HEK293 (cell line): ENCODE measurements at regions not wholly inside any gene's neighbourhood (a gene's known extent, or its start where the extent isn't known, plus 50 kb on each side); places are given as distances from the start of the nearest gene placed in this dataset.

Experiments used
- CTCF ChIA-PET: fragments of 350-600 bp; formaldehyde crosslinking; extraction: SDS; loops from one replicate; lab custom pipeline; 2021; ENCODE audit warnings: antibody characterized with exemption; lab: Yijun Ruan, JAX
- POLR2A ChIA-PET: fragments of 300-600 bp; formaldehyde crosslinking; extraction: SDS; loops from one replicate; lab custom pipeline; 2020; ENCODE audit warnings: antibody characterized with exemption, inconsistent platforms; lab: Yijun Ruan, JAX
- H3K27ac ChIP-seq: fragments of 200-500 bp; sonication (Bioruptor generic); 2 replicates; pipeline ENCODE4 v1.5.1; 2014; ENCODE audit warnings: low read depth, low read length, control low read depth, inconsistent platforms; ENCODE audit errors: extremely low read depth
- H3K36me3 ChIP-seq, 2 experiments: fragments of 200-500 bp in 1 of 2; sonication (Bioruptor generic) in 1 of 2; 1 replicate in 1 of 2; 2 replicates in 1 of 2; pipeline ENCODE4 v1.5.1; 2014 to 2017; ENCODE audit warnings: inconsistent platforms in 2 of 2, low read length in 2 of 2; ENCODE audit not compliant: control insufficient read depth in 2 of 2, insufficient read depth in 1 of 2
- H3K4me1 ChIP-seq: fragments of 200-500 bp; sonication (Bioruptor generic); 2 replicates; pipeline ENCODE4 v1.5.1; 2014; ENCODE audit warnings: mild to moderate bottlenecking, low read length, inconsistent platforms; ENCODE audit not compliant: control insufficient read depth, insufficient read depth
- H3K4me3 ChIP-seq: 2 replicates; pipeline ENCODE4 v1.5.1; 2011; ENCODE audit warnings: low read depth, mild to moderate bottlenecking, control low read depth, low read length, moderate library complexity
- H3K9me3 ChIP-seq: fragments of 200-500 bp; sonication (Bioruptor generic); 2 replicates; pipeline ENCODE4 v1.5.1; 2014; ENCODE audit warnings: low read depth, low read length, inconsistent platforms; ENCODE audit not compliant: control insufficient read depth, insufficient read depth
- GFI1B ChIP-seq: fragments of 450-650 bp; formaldehyde crosslinking; IDR thresholded peaks from 2 replicates; pipeline ENCODE4 v1.5.1; 2016; ENCODE audit warnings: missing biosample characterization, missing genetic modification characterization
- HOXD13 ChIP-seq: sonication (generic); formaldehyde crosslinking; IDR thresholded peaks from 2 replicates; pipeline ENCODE4 v1.8.0; 2022; ENCODE audit warnings: missing genetic modification reagents, borderline replicate concordance
- KLF10 ChIP-seq: fragments of 450-650 bp; IDR thresholded peaks from 2 replicates; pipeline ENCODE4 v1.5.1; 2018; ENCODE audit warnings: missing biosample characterization, mild to moderate bottlenecking, missing genetic modification characterization
- KLF7 ChIP-seq: fragments of 450-650 bp; formaldehyde crosslinking; IDR thresholded peaks from 2 replicates; pipeline ENCODE4 v1.5.1; 2016; ENCODE audit warnings: missing biosample characterization, missing genetic modification characterization, borderline replicate concordance
- OVOL3 ChIP-seq: fragments of 450-650 bp; formaldehyde crosslinking; IDR thresholded peaks from 2 replicates; pipeline ENCODE4 v1.5.1; 2016; ENCODE audit warnings: missing biosample characterization, missing genetic modification characterization
- SCRT2 ChIP-seq: fragments of 450-650 bp; formaldehyde crosslinking; IDR thresholded peaks from 2 replicates; pipeline ENCODE4 v1.5.1; 2016; ENCODE audit warnings: missing biosample characterization, missing genetic modification characterization
- ZBTB10 ChIP-seq: fragments of 450-650 bp; formaldehyde crosslinking; IDR thresholded peaks from 2 replicates; pipeline ENCODE4 v1.5.1; 2016; ENCODE audit warnings: missing biosample characterization, missing genetic modification characterization
- ZBTB11 ChIP-seq: fragments of 450-650 bp; formaldehyde crosslinking; conservative IDR thresholded peaks from 2 replicates; pipeline ENCODE4 v1.5.1; 2016; ENCODE audit warnings: low read depth, missing biosample characterization, missing genetic modification characterization
- ZBTB20 ChIP-seq: fragments of 450-650 bp; formaldehyde crosslinking; IDR thresholded peaks from 2 replicates; pipeline ENCODE4 v1.5.1; 2016; ENCODE audit warnings: missing biosample characterization, missing genetic modification characterization
- ZBTB8A ChIP-seq: fragments of 450-650 bp; formaldehyde crosslinking; IDR thresholded peaks from 2 replicates; pipeline ENCODE4 v1.5.1; 2016; ENCODE audit warnings: missing biosample characterization, missing genetic modification characterization
- ZNF114 ChIP-seq: fragments of 450-650 bp; formaldehyde crosslinking; IDR thresholded peaks from 2 replicates; pipeline ENCODE4 v1.5.0; 2017; ENCODE audit warnings: missing biosample characterization, missing genetic modification characterization
- ZNF121 ChIP-seq: fragments of 450-650 bp; formaldehyde crosslinking; IDR thresholded peaks from 2 replicates; pipeline ENCODE4 v1.5.1; 2016; ENCODE audit warnings: missing biosample characterization, missing genetic modification characterization
- ZNF174 ChIP-seq: fragments of 450-650 bp; formaldehyde crosslinking; IDR thresholded peaks from 2 replicates; pipeline ENCODE4 v1.5.0; 2017; ENCODE audit warnings: missing biosample characterization, mild to moderate bottlenecking, missing genetic modification characterization
- ZNF18 ChIP-seq: fragments of 450-650 bp; formaldehyde crosslinking; IDR thresholded peaks from 2 replicates; pipeline ENCODE4 v1.5.1; 2016; ENCODE audit warnings: missing biosample characterization, missing genetic modification characterization
- ZNF24 ChIP-seq: fragments of 450-650 bp; formaldehyde crosslinking; IDR thresholded peaks from 2 replicates; pipeline ENCODE4 v1.5.1; 2016; ENCODE audit warnings: missing biosample characterization, missing genetic modification characterization
- ZNF366 ChIP-seq: fragments of 450-650 bp; formaldehyde crosslinking; conservative IDR thresholded peaks from 2 replicates; pipeline ENCODE4 v1.5.1; 2016; ENCODE audit warnings: missing biosample characterization, missing genetic modification characterization
- ZNF426 ChIP-seq: fragments of 450-650 bp; formaldehyde crosslinking; IDR thresholded peaks from 2 replicates; pipeline ENCODE4 v1.5.1; 2017; ENCODE audit warnings: missing biosample characterization, missing genetic modification characterization, mild to moderate bottlenecking, inconsistent platforms, moderate library complexity
- ZNF501 ChIP-seq: fragments of 450-650 bp; formaldehyde crosslinking; IDR thresholded peaks from 2 replicates; pipeline ENCODE4 v1.5.1; 2016; ENCODE audit warnings: missing biosample characterization, missing genetic modification characterization
- ZNF610 ChIP-seq: fragments of 450-650 bp; formaldehyde crosslinking; IDR thresholded peaks from 2 replicates; pipeline ENCODE4 v1.5.1; 2016; ENCODE audit warnings: missing biosample characterization, missing genetic modification characterization, borderline replicate concordance
- ZNF776 ChIP-seq: fragments of 450-650 bp; formaldehyde crosslinking; IDR thresholded peaks from 2 replicates; pipeline ENCODE4 v1.5.0; 2017; ENCODE audit warnings: missing biosample characterization, missing genetic modification characterization, borderline replicate concordance
- TF ChIP-seq, protein P1 (sequence below): fragments of 450-650 bp; formaldehyde crosslinking; IDR thresholded peaks from 2 replicates; pipeline ENCODE4 v1.5.1; 2016; ENCODE audit warnings: missing biosample characterization, missing genetic modification characterization
- TF ChIP-seq, protein P2 (sequence below): fragments of 450-650 bp; formaldehyde crosslinking; IDR thresholded peaks from 2 replicates; pipeline ENCODE4 v1.5.1; 2017; ENCODE audit warnings: missing biosample characterization, missing genetic modification characterization

DNA sequence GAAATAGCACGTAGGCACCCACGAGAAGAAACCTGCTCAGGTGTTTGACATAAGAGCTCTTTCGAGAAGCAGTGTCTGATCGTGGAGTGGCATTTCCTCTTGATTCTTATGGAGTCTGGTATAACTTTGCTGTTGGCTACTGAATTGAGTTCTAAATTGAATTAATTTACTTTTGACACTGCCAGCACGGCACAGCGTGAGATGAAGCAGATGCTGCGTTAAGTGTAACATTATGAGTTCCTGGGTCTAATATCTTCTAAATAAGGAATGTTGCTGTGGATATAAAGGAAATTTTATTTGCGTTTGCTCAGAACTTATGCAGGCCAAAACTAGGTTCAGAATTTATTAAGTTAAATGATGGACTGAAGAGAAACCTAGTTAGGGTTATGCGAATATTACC lies 919.9 kb downstream of the TUSC7 start:
- no peaks in the 10 kb centered on the region for H3K9me3 ChIP-seq
- ChIA-PET POLR2A (no interaction called here), CTCF (no interaction called here)
- no peaks in the 10 kb centered on the region for H3K36me3 ChIP-seq
- H3K4me3 ChIP-seq: no peak overlapping the region
- H3K4me1 ChIP-seq: peaks cover 5% of the 10 kb centered on the region
- 0 out of 2 replicates have a peak, but pooled peaks have one; percentile 13 for TF ChIP-seq ZBTB20 (tag by site-specific recombination)
- TF ChIP-seq ZNF501 (tag by site-specific recombination): no peak
- no peak for TF ChIP-seq GFI1B
- TF ChIP-seq OVOL3 (tag by site-specific recombination): no peak
- TF ChIP-seq ZNF610: no peak
- no peak for TF ChIP-seq ZNF121
- TF ChIP-seq, all 188 proteins: peak for 1
- no peak overlapping the region for H3K27ac ChIP-seq

DNA sequence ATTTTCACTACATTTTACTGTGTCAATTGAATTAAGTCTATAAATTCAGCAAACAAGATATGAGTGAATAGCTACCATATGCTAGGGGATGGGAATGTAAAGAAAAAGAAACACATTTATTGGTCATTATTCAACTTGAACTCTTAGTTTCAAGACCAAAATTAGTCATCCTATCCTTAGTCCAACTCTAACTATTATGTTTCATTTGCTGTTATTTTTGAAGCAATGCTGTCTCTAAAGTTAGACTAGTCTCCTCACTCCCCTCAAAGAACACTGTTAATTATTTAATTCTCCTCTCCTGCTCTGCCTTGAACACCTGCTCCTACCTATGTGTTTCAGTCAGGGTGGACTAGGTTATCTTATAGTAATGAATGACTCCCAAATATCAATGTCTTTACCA lies 920.9 kb downstream of the TUSC7 start:
- no peak for TF ChIP-seq ZNF114 (tag by site-specific recombination)
- TF ChIP-seq ZNF366 (tag by site-specific recombination): no peak
- TF ChIP-seq ZBTB8A: no peak
- TF ChIP-seq ZBTB11 (tag by site-specific recombination): no peak
- no peaks in the 10 kb centered on the region for H3K9me3 ChIP-seq
- H3K4me3 ChIP-seq: no peak overlapping the region
- H3K4me1 ChIP-seq: peaks cover 5% of the 10 kb centered on the region
- ChIA-PET CTCF (no interaction called here), POLR2A (no interaction called here)
- no peaks in the 10 kb centered on the region for H3K36me3 ChIP-seq
- H3K27ac ChIP-seq: no peak overlapping the region

DNA sequence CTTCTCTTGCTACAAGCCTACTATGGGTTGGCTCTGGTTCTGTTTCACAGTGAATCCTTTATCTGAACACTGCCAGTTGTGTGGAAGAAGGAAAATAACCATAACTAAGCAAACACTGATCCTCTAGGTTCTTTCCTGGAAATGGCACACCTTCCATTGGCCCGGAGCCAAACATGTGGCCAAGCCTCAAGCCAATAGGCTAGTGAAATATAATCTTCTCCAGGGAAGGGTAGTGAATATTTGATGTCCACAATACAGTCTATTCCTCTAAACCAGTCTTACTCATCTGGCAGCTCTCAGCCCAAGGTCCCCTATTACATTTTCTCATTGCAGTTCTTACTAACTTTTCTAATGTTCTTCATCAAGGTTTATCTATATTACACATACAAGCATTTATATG lies 921.3 kb downstream of the TUSC7 start:
- no peak overlapping the region for H3K27ac ChIP-seq
- CTCF ChIA-PET: no interaction called here
- TF ChIP-seq SCRT2 (tag by site-specific recombination): no peak
- TF ChIP-seq, protein P1, sequence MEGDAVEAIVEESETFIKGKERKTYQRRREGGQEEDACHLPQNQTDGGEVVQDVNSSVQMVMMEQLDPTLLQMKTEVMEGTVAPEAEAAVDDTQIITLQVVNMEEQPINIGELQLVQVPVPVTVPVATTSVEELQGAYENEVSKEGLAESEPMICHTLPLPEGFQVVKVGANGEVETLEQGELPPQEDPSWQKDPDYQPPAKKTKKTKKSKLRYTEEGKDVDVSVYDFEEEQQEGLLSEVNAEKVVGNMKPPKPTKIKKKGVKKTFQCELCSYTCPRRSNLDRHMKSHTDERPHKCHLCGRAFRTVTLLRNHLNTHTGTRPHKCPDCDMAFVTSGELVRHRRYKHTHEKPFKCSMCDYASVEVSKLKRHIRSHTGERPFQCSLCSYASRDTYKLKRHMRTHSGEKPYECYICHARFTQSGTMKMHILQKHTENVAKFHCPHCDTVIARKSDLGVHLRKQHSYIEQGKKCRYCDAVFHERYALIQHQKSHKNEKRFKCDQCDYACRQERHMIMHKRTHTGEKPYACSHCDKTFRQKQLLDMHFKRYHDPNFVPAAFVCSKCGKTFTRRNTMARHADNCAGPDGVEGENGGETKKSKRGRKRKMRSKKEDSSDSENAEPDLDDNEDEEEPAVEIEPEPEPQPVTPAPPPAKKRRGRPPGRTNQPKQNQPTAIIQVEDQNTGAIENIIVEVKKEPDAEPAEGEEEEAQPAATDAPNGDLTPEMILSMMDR: no peak
- no peak for TF ChIP-seq KLF7 (tag by site-specific recombination)
- no peak for TF ChIP-seq HOXD13 (CRISPR knock-in tag)
- TF ChIP-seq ZNF776 (tag by site-specific recombination): no peak
- TF ChIP-seq ZBTB10: no peak
- TF ChIP-seq ZNF18 (tag by site-specific recombination): no peak
- TF ChIP-seq KLF10 (tag by site-specific recombination): 0 out of 2 replicates have a peak, but pooled peaks have one; percentile 37
- no peak for TF ChIP-seq ZNF24 (tag by site-specific recombination)
- TF ChIP-seq, protein P2, sequence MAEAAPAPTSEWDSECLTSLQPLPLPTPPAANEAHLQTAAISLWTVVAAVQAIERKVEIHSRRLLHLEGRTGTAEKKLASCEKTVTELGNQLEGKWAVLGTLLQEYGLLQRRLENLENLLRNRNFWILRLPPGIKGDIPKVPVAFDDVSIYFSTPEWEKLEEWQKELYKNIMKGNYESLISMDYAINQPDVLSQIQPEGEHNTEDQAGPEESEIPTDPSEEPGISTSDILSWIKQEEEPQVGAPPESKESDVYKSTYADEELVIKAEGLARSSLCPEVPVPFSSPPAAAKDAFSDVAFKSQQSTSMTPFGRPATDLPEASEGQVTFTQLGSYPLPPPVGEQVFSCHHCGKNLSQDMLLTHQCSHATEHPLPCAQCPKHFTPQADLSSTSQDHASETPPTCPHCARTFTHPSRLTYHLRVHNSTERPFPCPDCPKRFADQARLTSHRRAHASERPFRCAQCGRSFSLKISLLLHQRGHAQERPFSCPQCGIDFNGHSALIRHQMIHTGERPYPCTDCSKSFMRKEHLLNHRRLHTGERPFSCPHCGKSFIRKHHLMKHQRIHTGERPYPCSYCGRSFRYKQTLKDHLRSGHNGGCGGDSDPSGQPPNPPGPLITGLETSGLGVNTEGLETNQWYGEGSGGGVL (tag by site-specific recombination): no peak
- TF ChIP-seq ZNF174: no peak
- no peak for TF ChIP-seq ZNF426

More for the DNA sequence above, 921.3 kb downstream of the TUSC7 start:
- no peaks in the 10 kb centered on the region for H3K9me3 ChIP-seq
- no peak overlapping the region for H3K4me3 ChIP-seq
- H3K4me1 ChIP-seq: peaks cover 5% of the 10 kb centered on the region
- POLR2A ChIA-PET: no interaction called here
- no peaks in the 10 kb centered on the region for H3K36me3 ChIP-seq
